ENCODE measurements at regions not wholly inside any gene's neighbourhood (a gene's known extent, or its start where the extent isn't known, plus 50 kb on each side); places are given as distances from the start of the nearest gene placed in this dataset.
"Not testable (repeated sequence)": the region's sequence is repeated elsewhere in the genome, so short reads cannot be mapped to it uniquely, and the experiment has no call there.

DNA sequence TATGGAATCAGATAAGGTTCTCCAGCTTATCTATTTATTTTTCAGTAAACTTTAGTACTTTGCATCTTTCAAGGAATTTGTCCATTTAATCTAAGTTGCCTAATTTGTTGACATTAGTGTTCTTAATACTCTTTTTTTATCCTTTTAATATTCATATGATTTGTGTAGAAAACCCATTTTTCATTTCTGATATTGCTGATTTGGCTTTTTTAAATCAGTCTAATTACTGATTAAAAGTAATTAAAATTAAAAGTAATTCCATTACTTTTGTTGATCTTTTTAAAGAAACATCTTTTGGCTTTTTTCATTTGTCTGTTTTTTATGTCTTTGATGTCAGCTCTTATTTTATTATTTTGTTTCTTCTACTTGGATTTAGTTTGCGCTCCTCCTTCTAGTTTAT is 101.2 kb downstream of the CGGBP1 start:
- Mint-ChIP-seq H3K27me3 (ENCODE audit: unreplicated experiment) (no peaks in the 10 kb centered on the region), H3K36me3 (ENCODE audit: insufficient read depth, unreplicated experiment) (no peaks in the 10 kb centered on the region), H3K4me3 (ENCODE audit: low read depth, unreplicated experiment) (no peak overlapping the region), H3K4me1 (ENCODE audit: low read depth, unreplicated experiment) (peaks cover 10% of the 10 kb centered on the region), H3K27ac (ENCODE audit: unreplicated experiment) (no peak overlapping the region), H3K9me3 (ENCODE audit: low read depth, unreplicated experiment) (no peaks in the 10 kb centered on the region)
- BruUV-seq (replicated peaks) = no TSS peak
- TF ChIP-seq, protein P1, sequence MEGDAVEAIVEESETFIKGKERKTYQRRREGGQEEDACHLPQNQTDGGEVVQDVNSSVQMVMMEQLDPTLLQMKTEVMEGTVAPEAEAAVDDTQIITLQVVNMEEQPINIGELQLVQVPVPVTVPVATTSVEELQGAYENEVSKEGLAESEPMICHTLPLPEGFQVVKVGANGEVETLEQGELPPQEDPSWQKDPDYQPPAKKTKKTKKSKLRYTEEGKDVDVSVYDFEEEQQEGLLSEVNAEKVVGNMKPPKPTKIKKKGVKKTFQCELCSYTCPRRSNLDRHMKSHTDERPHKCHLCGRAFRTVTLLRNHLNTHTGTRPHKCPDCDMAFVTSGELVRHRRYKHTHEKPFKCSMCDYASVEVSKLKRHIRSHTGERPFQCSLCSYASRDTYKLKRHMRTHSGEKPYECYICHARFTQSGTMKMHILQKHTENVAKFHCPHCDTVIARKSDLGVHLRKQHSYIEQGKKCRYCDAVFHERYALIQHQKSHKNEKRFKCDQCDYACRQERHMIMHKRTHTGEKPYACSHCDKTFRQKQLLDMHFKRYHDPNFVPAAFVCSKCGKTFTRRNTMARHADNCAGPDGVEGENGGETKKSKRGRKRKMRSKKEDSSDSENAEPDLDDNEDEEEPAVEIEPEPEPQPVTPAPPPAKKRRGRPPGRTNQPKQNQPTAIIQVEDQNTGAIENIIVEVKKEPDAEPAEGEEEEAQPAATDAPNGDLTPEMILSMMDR (IDR thresholded peaks at IDR 0.05; ENCODE audit: unreplicated experiment) = no peak
- DNase-seq = no peak
- intact Hi-C loops (cut with micrococcal nuclease; ENCODE audit: unreplicated experiment) = loop anchor here (10.0 kb wide), 2 partner anchors 53 to 103 kb away; no protein-coding TSS in a partner anchor
- CTCF ChIA-PET = no interaction called here

DNA sequence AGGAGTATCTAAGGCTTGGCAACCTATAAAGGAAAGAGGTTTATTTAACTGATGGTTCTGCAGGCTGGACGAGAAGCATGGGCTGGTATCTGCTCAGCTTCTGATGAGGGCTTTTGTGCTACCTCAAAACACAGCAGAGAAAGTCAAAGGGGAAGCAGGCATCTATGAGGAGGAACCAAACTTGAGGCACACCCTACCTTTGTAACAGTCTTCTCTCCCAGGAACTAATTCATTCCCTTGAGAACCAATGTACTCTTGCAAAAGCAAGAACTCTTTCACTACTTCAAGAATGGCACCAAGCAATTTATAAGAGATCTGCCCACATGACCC is 109.0 kb downstream of the CGGBP1 start:
- peaks cover 13% of the 10 kb centered on the region for H3K4me1 Mint-ChIP-seq (ENCODE audit: low read depth, unreplicated experiment)
- peaks cover 4% of the 10 kb centered on the region for H3K9me3 Mint-ChIP-seq (ENCODE audit: low read depth, unreplicated experiment)
- DNase-seq = no peak
- intact Hi-C loops (cut with micrococcal nuclease; ENCODE audit: unreplicated experiment) = loop anchor here (5.0 to 10.0 kb wide), 3 partner anchors 45 to 95 kb away; no protein-coding TSS in a partner anchor
- no peaks in the 10 kb centered on the region for H3K36me3 Mint-ChIP-seq (ENCODE audit: insufficient read depth, unreplicated experiment)
- CTCF ChIA-PET = no interaction called here
- H3K4me3 Mint-ChIP-seq (ENCODE audit: low read depth, unreplicated experiment) = no peak overlapping the region
- no peak overlapping the region for H3K27ac Mint-ChIP-seq (ENCODE audit: unreplicated experiment)
- no peaks in the 10 kb centered on the region for H3K27me3 Mint-ChIP-seq (ENCODE audit: unreplicated experiment)
- TF ChIP-seq, protein P1 (IDR thresholded peaks at IDR 0.05; ENCODE audit: unreplicated experiment) = no peak
- BruUV-seq (replicated peaks) = no TSS peak

DNA sequence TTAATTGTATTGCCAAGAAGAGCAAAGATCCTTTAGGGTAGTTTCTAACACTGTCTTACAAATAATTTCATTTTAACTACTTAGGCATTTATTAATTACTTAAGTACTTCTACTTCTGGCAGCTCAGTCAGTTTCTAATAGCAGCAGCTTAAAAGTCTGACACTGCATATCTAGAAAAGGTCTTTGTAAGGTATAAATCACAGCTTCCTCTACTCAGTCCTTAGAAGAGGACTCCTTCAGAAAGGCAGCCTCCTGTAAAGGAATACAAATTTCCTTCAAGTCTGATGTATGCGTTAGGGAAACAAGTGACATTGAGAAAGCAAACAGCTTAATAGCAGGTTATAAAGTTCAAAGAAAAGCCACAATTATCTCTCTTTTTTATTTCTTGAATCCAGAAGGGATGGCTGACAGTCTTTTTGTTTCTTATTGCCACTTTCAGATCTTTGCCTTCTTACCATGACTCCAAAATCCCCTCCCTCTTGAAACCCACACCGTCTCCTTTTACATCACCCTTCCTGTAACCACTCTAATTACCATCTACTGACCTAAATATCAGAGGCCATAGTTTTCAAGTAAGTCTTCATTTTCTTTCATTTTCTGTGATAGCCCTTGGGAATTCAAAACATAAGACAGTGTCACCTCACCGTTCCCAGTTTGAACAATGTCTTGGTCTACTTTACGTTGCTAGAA is 109.5 kb downstream of the CGGBP1 start:
- H3K4me1 Mint-ChIP-seq (ENCODE audit: low read depth, unreplicated experiment) = peaks cover 13% of the 10 kb centered on the region
- peaks cover 4% of the 10 kb centered on the region for H3K9me3 Mint-ChIP-seq (ENCODE audit: low read depth, unreplicated experiment)
- no TSS peak for BruUV-seq (replicated peaks)

DNA sequence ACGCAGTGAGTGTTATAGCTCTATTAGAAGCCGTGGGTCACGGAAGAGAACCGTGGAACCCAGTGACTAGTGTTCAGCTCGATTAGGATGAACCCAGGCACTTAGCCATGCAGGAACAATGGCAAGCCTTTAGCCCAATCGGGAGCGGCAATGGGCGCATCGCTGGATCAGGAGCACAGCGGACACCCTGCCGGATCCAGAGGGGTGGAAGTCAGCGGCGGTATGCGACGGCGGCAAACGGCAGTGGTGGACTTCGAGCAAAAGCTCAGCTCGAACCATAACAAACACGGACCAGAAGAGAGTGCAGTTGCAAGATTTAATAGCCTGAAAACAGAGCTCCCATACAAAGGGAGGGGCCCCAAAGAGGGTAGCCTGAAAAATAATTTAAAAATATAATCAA is 112.8 kb downstream of the CGGBP1 start:
- H3K9me3 Mint-ChIP-seq (ENCODE audit: low read depth, unreplicated experiment); H3K27me3 Mint-ChIP-seq (ENCODE audit: unreplicated experiment); H3K4me3 Mint-ChIP-seq (ENCODE audit: low read depth, unreplicated experiment); H3K36me3 Mint-ChIP-seq (ENCODE audit: insufficient read depth, unreplicated experiment); intact Hi-C loops (cut with micrococcal nuclease; ENCODE audit: unreplicated experiment); H3K27ac Mint-ChIP-seq (ENCODE audit: unreplicated experiment); DNase-seq; CTCF ChIA-PET; H3K4me1 Mint-ChIP-seq (ENCODE audit: low read depth, unreplicated experiment); BruUV-seq (replicated peaks): not testable (repeated sequence)

More for the DNA sequence above, 109.5 kb downstream of the CGGBP1 start:
- CTCF ChIA-PET = no interaction called here
- TF ChIP-seq, protein P1 (IDR thresholded peaks at IDR 0.05; ENCODE audit: unreplicated experiment) = no peak
- Mint-ChIP-seq H3K36me3 (ENCODE audit: insufficient read depth, unreplicated experiment) (no peaks in the 10 kb centered on the region), H3K27ac (ENCODE audit: unreplicated experiment) (no peak overlapping the region), H3K4me3 (ENCODE audit: low read depth, unreplicated experiment) (no peak overlapping the region), H3K27me3 (ENCODE audit: unreplicated experiment) (no peaks in the 10 kb centered on the region)
- intact Hi-C loops (cut with micrococcal nuclease; ENCODE audit: unreplicated experiment) = no loop called here
- no peak for DNase-seq

DNA sequence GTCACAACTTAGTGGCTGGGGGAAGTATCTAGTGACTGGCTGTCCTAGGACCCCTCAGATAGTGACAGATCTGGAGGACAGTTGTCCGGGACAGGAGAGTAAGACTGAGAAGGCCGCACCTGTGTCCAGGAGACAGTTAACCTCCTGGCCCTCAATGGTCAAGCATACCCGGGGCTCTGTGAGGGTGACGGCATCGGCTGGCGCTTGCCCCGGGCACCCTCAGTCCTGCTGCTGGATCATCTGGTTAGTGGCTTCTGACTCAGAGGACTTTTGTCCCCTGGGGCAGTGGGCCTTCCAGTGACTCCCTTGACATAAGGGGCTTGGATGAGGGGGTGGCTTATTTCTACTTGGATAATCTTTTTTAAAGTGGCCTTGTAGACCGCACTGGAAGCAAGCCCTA is 116.5 kb downstream of the CGGBP1 start:
- intact Hi-C loops (cut with micrococcal nuclease; ENCODE audit: unreplicated experiment); H3K4me1 Mint-ChIP-seq (ENCODE audit: low read depth, unreplicated experiment); H3K27me3 Mint-ChIP-seq (ENCODE audit: unreplicated experiment); H3K27ac Mint-ChIP-seq (ENCODE audit: unreplicated experiment); DNase-seq; BruUV-seq (replicated peaks); H3K36me3 Mint-ChIP-seq (ENCODE audit: insufficient read depth, unreplicated experiment); CTCF ChIA-PET; H3K4me3 Mint-ChIP-seq (ENCODE audit: low read depth, unreplicated experiment): not testable (repeated sequence)
- peaks cover 18% of the 10 kb centered on the region for H3K9me3 Mint-ChIP-seq (ENCODE audit: low read depth, unreplicated experiment)

All from Calu3 (cell line).